ENCODE measurements at regions not wholly inside any gene's neighbourhood (a gene's known extent, or its start where the extent isn't known, plus 50 kb on each side); places are given as distances from the start of the nearest gene placed in this dataset.

DNA sequence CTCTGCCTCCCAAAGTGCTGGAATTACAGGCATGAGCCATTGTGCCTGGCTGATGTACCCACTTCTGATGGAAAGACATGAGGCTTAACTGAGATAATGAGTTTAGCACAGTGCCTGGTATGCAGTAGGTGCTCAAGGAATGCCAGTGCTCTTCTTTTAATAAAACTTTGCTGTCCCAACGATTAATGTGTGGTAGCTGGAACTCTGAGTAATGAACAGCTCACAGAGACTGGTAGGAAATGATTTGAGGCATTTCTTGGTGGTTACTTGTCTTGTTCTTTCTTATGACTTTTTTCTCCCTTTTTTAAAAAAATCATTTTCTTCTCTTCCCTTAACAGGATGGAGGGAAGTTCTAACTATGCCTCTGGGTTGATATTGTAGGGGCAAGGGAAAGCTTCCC lies 235.7 kb upstream of the PWP1 start:
- no peak for DNase-seq

- no peak for DNase-seq
Measured at GRCh38 chr12:107450541-107450940, 235.1 kb upstream of the PWP1 start.

- no peak for DNase-seq
Measured at GRCh38 chr12:107451246-107451645, 234.4 kb upstream of the PWP1 start.

- no peak for DNase-seq
Measured at GRCh38 chr12:107454109-107454830, 231.3 kb upstream of the PWP1 start.

GRCh38 chr12:107457362-107457935 lies 228.2 kb upstream of the PWP1 start:
- DNase-seq = no peak

- no peak for DNase-seq
Measured at GRCh38 chr12:107458163-107458562, 227.4 kb upstream of the PWP1 start.

DNA sequence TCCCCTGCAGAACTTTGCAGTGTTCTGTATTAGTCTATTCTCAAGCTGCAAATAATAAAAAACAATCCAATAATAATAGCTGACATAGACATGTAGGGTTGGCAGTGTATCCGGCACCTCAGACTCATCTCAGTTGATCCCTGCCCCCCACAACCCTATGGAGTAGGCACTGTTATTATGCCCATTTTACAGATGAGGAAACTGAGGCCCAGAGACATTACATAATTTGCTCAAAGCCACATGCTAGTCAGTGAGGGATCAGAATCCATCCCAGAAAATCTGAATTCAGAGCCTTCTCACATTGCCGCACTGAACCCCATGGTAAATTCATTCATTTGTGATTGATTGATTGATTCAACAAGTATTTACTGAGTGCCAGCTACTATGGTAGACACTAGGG lies 226.6 kb upstream of the PWP1 start:
- DNase-seq = no peak

- DNase-seq = no peak
Measured at GRCh38 chr12:107459641-107460040, 226.0 kb upstream of the PWP1 start.

GRCh38 chr12:107461222-107461975 lies 224.2 kb upstream of the PWP1 start:
- no peak for DNase-seq

- no peak for DNase-seq
Measured at GRCh38 chr12:107462428-107463332, 222.9 kb upstream of the PWP1 start.

- DNase-seq = no peak
Measured at GRCh38 chr12:107464644-107465043, 221.0 kb upstream of the PWP1 start.

DNA sequence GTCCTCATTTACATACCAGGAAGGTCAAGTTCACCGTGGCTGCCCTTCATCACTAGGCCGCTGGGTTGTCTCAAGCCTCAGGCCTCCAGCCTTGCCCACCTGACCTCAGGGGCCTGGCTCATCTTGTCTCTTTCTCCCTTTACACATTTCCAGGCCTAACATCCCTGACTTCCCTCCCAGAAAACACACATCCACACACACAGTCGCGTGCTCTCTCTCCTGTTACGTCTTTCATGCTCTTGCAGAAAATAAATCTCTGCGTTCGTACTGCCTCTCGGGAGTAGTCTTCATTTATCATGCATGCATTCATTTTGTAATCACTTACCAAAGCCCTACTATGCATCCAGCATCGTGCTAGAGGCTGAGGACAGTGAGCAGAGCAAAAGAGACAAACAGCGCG lies 220.0 kb upstream of the PWP1 start:
- no peak for DNase-seq

DNA sequence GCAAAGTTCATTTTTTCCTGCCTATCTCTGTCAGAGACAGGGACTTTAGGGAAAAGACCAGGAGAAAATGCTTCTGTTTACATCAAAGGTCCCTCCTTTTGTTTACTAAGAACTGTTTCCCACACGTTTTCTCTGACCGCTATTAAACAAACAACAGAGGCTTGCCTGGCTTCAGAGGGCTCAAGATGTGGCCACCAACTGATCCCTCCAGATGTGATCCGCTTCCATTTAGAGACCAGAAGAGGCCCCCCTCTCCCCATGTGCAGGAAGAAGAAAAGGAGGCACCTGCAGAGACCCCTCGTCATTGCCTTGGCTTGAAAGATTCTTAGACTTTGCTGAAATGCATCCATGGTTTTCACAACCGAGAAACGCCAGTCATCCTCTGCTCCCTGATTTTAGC lies 217.9 kb upstream of the PWP1 start:
- DNase-seq = no peak

DNA sequence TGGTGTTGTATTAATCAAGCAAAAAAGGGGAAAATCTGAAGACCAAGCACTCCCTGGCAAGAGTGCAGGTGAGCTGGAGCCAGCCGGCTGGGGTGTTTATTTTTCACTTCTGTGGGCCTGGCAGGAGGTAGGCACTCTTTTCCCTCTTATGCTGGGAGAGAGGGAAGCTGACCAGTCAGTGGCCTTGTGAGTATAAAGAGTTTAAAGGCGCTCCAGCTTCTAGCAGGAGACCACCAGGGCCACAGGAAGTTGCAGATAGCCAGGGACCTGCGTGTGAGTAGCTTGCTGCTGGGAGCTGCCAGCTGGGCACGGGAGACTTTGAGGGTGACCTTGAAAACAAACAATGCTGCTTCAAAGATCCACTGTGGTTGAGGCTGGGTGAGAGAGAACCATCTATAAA lies 217.4 kb upstream of the PWP1 start:
- DNase-seq = no peak

- DNase-seq = no peak
Measured at GRCh38 chr12:107469011-107469410, 216.6 kb upstream of the PWP1 start.

- no peak for DNase-seq
Measured at GRCh38 chr12:107470645-107471044, 215.0 kb upstream of the PWP1 start.

DNA sequence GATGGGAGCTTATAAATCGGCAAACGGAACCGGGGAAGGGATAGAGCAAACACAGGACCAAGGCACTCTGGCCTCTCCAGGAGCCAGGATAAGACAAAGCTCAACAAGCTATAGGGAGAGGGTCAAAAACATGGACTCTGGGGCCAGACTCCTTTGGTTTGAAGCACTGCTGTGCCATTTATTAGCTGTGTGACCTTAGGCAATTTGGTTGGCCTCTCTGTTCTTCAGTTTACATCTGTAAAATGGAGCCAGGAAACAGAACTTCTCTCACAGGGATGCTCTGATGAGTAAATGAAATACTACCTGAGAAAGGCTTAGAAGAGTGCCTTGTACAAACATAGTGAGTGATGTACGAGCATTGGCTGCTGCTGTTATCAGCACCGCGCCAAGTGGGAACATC lies 213.3 kb upstream of the PWP1 start:
- no peak for DNase-seq

DNA sequence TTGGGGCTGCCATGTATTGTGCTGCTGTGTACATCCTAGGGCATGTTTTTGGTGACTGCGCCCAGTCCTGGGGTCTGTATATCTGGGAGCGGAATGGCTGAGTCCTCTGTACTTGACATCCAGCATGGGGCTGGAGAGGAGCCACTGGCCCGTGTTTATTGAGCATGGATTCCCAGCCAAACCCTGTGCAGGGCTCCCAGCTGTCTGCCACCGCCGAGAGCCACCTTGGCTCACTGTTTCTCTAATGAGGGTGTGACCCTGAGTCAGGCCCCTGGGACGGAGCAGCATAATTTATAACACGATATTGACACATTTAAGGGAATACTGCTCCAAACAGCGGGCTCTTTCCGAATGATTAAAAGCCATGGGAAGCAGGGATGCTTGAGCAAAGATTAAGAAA lies 211.5 kb upstream of the PWP1 start:
- no peak for DNase-seq

GRCh38 chr12:107474639-107475539 lies 210.7 kb upstream of the PWP1 start:
- DNase-seq = peak; percentile 3

DNA sequence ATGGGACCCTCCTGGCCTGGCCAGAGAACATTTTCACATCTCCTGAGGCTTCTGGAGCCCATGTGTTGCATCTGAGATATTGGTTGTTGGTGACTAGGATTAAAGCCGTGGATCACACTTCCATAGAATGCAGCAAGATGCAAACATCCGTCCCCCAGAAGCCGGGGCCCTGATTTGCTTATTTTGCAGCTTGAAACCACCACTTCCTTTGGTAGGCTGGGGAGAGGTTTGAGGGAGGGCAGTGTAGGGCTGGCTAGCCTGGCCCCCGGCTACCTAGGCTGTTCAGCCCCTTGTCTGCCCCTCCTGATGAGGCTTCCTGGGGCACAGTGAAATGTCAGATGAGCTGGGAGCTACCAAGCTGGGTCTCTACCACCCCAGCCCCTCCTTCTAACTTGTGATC lies 209.7 kb upstream of the PWP1 start:
- DNase-seq = no peak

DNA sequence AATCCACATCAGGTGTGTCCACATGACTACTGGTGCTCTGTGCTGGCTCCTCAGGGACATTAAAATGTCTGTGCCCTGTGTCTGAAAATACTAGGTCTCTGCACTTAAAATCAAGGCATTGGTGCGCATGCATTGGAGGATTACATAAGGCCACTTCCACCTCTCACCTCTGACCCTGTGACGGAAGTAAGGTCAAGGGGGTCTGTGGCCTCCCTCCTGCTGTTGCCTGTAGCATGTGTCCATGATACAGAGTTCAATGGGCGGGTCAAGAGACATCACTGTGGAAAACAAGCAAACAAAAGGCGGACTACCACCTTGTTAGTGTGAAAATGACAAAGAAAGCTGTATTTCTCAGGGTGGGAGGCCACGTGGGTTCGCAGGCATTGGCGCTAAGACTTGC lies 208.6 kb upstream of the PWP1 start:
- no peak for DNase-seq

DNA sequence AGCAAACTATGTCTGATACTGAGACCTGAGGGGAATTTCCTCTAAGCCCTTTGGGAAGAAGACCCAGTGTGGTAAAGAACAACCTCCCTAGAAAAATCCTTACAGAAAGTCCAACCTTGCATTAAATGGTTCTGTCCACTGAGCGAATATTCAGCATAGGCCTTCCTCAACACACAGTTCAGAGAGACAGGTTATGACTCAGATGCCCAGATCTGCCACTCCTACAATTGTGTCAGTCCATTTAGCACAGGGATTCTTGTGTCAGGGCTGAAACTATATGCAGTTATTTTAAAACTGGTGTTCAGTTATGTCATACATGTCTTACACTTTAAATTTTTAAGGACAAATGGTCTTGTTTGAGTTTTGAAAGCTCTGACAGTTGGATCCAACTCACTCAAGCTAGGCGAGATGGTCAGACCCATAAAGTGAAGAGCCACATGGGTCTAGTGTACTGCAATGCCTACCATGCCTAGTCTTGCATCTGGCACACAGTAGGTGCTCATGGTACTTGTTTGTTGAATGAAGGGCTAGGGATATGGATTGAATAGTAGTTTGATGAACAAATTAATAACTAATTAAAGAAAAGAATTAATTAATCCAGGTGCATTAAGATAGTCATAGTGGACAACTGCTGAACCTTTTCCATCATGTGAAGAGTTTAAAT lies 207.5 kb upstream of the PWP1 start:
- no peak for DNase-seq
